HG02870 (cell line): ENCODE measurements at regions not wholly inside any gene's neighbourhood (a gene's known extent, or its start where the extent isn't known, plus 50 kb on each side); places are given as distances from the start of the nearest gene placed in this dataset.

Source experiments
- ATAC-seq: cut with Tn5 transposase; IDR thresholded peaks from one replicate; pipeline ENCODE4 v1.9.1; 2021; ENCODE audit warnings: mild to moderate bottlenecking, moderate library complexity; ENCODE audit not compliant: unreplicated experiment

DNA sequence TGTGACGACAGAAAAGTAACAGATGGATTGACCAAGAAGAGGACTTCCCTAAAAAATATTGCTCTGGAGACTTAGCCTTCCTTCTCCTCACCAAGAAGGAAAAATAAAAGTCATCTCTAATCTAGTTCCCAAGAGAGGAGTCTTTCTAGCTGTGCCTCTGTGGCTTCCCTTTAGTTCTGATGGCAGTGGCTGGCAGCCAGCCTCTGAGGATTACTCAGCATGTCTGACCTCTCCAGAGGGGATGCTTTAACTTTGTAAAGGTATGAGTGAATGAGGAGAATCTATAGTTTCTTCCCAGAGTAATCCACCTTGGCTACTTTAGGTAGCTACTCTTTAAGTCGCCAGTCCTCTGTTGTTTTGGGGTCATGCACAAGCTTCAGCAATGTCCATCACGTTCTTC lies 163.9 kb upstream of the KIT start:
- no peak for ATAC-seq

DNA sequence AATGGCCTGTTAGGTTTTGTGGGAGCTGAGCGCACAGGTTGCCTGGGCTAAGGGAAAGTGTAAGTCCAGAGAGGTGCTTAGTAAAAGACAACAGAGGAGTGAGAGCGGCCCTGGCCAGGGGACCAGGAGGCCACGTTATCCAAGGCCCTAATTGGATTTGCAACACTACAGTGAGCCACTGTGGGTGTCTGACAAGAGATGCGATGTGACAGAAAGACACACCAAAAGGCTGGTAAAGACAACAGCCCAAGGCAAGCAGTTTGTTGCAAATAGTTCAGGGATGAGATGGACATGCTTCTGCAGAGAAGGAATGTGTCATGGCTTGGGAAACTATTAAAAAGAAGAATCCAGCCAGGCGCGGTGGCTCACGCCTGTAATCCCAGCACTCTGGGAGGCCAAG lies 162.7 kb upstream of the KIT start:
- no peak for ATAC-seq

DNA sequence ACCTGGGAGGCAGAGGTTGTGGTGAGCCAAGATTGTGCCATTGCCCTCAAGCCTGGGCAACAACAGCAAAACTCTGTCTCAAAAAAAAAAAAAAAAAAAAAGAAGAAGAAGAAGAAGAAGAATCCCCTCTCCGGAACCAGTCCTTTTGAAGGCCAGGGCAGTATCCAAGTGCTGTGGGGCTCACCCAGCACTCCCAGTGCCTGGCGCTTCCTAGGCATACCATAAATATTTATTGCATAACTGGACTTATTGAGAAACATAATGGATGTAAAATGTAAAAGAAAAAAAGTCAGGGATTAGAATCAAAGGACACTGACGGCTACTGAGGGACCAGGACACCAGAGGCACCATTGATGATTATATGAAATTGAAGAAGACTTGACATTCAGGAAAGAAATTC lies 162.1 kb upstream of the KIT start:
- ATAC-seq, result no peak

DNA sequence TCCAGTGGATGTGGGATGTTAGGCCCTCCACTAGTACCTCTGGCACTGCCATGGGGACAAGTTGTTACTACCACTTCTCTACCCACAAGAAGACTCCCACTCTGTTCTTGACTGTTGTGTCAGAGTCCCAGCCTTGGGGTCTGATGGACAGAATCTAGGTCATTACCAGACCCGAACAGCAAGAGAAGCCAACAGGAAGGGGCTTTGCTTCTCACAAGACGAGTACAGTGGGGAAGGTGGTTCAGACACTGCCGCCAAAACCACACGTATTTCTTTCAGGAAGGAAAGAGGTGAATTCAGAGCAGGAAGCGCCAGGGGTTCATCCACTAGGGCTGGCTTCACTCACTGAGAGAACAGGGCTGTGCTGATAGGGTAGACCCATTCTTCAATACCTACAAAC lies 161.3 kb upstream of the KIT start:
- ATAC-seq, result no peak

DNA sequence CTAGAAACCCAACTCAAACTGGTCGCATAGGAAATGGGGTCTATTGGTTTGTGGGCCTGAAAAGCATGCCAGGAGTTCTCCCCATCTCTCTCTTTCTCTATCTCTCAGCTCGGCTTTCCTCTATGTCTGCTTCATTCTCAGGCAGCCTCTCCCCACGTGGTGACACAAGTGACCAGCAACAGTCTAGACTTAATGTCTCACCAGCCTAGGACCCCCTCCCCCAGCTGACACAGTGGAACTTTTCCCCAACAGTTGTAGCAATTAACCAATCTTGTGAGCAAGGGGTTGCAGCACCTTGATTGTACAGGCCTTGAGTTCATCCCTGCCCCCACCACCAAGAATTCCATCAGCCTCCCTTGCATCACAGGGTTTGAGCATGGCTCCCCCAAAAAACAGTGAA lies 159.8 kb upstream of the KIT start:
- ATAC-seq, result no peak

DNA sequence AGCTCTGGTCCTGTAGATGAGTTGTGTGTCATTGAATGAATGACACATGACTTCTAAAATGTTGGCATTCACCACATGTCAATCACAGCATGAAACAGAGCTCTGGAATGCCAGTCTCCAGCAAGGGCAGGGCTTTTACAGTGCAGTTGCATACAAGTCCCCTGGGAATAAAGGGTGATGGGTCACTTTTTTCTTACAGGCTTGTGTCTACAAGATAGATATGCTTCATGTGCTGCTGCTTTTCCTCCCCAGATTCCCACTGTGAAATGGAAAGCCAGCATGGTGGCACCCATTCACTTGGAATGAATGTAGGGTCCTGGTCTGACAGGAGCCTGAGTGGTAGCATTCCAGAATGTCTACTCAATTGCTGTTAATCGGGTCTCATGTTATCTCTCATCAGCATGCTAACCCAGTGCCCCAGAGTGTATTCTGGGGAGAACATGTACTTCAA lies 159.1 kb upstream of the KIT start:
- no peak for ATAC-seq

DNA sequence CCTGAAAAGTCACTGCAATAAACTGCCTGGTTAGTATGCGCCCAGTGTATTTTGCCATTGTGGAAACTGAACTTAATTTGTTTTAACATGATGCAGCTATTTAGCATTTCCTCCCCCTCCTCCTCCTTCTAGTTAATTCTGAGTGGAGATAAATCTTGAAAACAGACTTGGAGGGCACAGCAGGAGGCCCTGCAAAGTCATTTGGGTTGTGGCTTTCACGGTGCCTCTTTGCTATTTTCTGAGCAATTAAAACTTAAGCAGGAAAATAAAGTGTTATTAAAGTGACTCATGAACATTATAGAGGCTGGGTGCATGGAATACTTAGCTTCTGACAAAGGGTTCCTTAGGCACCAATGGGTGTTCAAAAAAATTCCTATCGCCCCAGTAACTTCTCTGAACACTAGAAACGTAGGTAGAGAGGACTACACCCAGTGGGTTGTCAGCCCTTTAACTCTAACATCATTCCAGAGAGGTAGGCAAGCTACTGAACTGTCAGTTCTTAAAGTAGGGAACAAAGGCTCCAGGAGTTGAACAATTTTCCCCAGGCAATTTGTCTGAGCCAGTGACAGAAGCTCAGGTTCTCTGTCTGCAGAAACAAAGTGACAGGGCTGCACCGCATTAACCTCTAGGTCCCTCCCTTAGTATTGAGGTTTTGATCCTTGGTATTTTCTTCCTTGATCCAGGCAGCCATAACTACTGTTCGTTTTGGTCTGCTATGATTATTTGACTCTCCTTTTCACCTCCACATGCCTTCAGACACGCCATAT lies 158.3 kb upstream of the KIT start:
- no peak for ATAC-seq

DNA sequence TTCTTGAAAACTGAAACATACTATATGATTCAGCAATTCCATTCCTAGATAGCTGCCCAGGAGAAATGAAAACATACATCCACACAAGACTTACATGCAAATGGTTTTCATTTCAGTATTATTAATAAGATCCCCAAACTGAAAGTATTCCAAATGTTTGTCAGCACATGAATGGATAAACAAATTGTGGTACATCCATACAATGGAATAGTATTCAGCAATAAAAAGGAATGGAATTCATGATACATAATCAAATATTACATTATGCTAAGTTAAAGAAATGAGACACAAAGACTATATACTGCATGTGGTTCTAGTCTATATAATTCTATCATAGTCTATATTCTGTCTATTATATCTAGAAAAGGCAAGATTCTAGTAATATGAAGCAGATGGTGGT lies 152.4 kb upstream of the KIT start:
- no peak for ATAC-seq

DNA sequence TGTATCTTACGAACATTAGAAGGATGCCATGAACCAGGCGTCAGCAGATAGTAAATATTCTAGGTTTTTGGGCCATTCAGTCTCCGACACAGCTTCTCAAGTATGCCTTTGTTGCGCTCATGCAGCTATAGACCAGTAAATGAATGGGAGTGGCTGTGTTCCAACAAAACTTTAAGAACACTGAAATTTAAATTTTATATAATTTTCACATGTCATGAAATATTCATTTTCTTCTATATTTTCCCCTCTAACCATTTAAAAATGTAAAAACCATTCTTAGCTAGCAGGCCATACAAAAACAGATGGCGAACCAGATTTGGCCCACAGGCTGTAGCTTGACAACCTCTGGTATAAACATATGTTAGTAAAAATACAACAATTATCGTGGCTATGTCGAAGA lies 151.8 kb upstream of the KIT start:
- ATAC-seq, result no peak

DNA sequence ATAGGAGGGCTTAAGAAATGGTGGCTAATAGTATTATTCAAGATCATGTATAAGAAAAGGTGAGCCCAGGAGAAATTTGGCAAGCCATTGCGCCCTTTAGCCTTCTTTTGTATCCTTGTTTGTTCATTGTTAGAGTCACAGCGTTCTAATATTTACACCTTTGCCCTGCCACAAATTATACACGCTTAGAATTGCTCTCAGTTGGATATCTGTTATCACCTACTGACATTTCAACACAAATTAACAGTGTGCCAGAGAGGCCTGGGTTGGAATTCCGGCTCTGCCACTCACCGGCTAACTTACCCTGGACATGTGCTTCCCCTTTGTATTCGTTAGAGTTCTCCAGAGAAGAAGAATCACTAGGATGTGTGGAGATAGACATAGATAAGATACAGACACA lies 148.7 kb upstream of the KIT start:
- ATAC-seq, result no peak

DNA sequence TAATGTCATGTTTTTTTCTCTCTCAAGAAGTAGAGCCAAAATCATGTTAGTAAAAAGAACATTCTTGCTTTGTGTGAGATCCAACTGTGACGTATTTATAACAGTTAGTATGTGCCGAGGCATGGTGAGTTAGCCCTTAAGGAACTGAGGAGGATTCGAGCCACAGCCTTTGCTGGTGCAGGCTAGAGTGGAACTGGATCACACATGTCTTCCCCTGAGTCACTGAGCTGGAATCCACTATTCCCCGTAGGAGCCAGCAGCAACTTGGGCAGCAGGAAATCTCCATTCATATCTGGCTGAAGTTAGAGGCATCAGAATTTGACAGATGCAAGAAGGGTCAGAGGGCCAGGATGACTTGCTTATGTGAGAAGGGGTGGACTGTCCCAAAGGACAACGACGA lies 144.6 kb upstream of the KIT start:
- no peak for ATAC-seq

DNA sequence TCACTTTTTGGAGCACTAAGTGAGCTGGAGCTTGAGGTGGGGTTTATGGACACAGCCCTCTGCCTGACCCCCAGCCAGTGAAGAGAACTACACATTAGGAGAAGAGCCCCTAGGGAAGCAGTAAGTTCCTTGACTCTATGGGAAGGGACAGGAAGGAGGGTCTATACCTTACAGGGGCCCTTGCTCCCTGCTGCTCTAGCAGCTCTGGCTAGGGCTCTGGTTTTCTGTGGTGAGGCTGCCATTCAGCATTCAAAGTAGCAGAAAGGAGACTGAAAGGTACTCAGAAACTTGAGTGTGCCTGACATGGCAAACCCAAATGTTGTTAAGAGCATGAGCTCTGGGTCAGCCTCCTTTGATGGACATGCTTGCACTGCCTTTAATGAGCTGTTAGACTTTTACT lies 144.0 kb upstream of the KIT start:
- ATAC-seq, result no peak

DNA sequence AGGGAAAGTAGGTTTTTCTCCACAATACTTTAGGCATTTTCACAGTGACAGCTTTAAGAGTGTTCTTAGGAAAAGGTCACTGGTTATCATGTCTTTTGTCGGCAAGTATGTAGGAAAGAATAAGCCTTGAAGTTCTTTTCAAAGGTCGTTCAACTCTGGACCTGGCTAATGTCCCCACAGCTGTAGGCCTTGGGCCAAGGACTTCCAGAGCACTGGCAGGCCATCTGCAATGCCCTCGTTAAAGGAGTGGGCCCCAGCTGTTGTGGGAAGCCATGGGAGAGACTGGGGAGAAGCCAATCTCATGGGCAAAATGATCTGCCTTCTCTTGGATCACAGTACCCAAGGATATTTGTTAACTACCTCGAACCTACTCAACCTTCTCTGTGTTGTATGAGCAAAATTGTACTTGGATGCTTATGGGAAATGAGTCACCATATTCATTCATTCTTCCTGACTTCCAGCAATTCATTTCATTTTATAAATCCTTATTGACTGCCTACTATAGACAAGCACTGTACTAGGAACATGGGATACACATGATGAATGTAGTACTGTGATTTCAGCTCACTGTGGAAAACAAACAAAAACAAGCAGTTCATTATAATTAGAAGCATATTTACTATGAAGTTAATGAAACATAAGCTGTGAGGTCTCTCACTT lies 141.1 kb upstream of the KIT start:
- ATAC-seq, result no peak

DNA sequence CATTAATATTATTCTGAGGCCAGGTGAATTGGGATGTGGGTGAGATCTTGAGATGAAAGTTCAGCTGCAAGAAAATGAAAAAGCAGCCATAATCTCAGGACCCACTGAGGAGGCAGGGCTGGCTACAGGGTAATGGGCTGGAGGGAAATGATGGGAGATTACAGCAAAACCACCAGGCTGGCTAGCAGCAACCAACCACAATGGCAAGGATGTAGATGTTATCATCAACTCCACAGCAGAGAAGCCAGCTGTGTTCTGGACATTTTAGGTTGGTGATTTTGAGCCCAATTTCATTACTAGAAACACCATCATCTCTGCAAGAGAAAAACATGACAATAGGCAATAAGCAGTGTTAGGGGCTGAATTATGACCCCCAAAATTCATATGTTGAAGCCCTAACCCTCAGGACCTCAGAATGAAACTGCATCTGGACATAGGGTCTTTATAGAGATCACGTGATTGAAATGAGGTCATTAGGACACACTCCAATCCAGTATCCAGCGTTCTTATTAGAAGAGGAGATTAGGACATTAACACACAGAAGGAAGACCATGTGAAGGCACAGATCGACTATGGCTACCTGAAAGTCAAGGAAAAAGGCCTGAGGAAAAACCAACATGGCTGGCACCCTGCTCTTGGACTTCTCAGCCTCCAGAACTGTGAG lies 139.8 kb upstream of the KIT start:
- ATAC-seq, result no peak

DNA sequence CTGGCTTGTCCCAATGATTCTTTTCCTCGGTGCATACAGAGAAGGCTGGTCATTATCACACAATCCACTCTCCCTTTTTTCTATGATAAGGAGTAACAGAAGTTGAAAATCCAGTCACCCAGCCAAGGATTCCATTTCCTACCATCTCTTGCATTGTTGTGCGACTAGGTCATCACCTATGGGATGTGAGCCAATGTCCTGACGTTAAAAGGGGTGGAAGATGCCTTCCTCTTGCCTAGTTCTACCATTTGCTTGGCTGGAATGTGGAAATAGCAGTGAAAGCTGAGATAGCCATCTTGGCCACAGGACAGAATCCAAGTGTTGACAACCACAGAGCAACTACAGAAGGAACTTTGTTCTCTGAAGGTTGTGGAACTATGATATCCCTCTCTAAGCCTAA lies 132.2 kb upstream of the KIT start:
- ATAC-seq, result no peak

DNA sequence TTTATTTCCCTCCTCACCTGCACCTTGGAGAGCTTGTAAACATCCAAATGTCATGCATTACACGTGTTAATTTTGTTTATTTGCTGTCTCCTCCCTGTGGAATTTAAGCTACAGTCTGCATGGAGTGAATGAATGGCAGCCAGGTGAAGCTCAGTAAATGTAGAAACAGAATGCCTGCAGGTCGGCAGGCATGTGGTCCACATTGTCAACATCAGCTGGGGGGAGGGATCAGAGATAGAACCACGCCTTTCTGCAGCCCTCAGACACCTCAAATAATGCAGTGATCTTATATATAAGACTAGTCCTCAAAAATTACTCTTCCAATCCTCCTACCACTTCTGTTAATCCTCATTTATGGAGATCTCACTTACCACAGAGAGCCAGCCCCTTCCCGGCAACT lies 131.2 kb upstream of the KIT start:
- no peak for ATAC-seq

DNA sequence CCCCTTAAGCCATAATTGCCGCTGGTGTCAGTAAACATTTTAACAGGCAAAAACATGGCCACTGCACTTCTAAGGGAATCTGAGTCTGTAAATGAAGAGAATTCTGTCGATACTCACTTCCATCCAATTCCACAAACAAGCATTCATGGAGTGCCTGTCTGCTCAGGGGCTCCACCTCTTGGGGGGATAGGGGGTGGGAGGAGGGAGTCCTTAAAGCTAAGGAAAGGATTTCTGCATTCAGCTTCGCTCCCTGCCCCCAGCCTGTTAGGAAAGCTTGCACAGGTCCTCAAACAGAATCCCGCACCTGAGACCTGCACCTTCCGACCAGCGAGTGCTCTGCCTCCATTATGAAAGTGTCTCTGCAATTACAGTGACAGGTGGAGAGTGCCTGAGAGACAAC lies 130.2 kb upstream of the KIT start:
- no peak for ATAC-seq

DNA sequence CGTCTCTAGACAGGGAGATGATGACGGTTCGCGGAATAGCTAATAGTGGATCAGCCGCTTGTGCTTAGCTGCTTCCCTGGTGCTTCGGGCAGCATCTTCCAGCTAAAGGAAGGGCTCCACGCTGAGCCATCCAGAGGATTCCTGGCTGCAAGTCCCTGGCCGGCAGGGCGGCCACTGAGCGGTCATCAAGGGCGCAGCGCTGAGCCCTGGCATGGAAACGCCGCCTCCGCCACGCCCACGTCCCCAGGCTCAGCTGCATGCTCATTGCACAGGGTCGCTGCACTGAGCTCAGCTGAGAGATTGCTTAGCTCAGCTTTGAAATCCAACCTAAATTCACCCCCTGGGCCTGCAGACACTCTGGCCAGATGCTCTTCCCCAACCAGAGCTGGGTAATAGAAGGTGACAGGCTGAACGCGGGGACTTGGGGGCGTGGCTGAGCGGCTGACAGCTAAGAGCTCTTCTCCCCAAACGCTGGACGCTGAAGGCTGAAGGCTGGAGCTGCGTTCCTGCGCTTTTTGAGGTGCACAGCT lies 118.2 kb upstream of the KIT start:
- peak; percentile 57 for ATAC-seq

DNA sequence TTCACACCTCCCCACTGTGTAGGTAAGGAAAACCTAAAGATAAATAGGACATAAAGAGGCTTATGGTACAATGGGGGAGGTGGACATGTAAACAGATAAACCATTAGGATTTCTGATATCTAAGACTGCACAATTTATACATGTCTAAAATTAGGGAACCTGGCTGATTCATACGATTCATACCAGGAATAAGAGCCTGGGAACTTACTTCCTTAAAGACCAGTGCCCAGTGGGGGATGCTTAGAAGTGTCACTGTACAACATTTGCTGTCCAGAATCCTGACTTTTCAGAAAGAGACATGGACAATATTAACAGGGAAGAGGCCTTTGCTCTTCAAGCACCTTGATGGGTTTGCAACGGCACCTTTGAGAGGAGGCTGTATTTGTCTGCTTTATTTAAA lies 116.8 kb upstream of the KIT start:
- ATAC-seq, result no peak

DNA sequence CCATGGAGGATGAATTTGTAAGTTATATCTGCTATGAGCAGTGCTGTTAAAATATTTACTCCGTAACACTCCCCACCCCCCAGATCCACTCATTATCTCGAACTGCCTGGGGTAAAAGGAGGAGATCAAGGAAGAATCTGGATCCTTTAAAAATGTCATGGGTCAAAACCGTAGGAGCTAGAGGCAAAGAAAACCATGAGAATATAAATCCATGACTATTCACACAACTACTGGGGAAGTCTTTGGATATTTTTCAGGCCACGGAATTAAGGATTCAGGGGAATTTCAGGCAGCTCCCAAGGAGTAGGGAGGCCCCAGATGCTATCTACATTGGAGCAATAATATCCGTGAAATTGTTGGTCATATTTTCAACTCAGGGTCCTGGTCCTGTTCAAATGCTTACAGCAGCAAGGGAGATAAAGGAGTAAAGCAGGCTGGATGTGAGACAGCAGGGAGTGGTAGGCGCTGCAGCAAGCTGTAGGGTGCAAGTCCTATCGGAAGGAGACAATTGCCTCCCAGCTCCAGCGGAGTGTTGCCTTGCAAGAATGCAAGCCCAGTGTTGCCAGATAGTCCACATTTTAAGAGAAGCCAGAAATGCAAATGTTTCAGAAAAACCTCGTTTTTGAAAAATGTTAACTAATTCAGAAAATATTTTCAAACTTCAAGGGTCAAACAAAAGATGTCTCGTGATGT lies 116.2 kb upstream of the KIT start:
- no peak for ATAC-seq

DNA sequence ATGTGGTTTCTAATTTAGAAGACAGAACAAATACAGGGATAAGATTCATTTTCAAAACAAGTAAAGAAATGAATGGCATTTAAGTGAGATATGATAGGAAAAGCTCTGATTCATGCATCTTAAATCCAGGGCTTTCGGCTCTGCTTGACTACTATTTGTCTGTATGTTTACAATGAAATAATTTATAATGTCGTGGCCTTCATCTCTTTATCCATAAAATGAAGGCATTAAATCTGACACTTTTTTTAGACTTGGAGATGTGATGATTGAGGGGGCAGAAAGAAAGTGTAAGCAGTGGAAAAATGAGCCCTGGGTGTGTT lies 115.7 kb upstream of the KIT start:
- ATAC-seq, result no peak
